ENCODE measurements at regions not wholly inside any gene's neighbourhood (a gene's known extent, or its start where the extent isn't known, plus 50 kb on each side); places are given as distances from the start of the nearest gene placed in this dataset.

GRCh38 chr3:193942516-193943055 lies 193.4 kb upstream of the HES1 start:
- Histone ChIP-seq H3K27me3 (ENCODE audit: insufficient read depth, low read length, poor library complexity, severe bottlenecking) (no peaks in the 10 kb centered on the region), H3K4me3 (ENCODE audit: low read length) (no peak overlapping the region), H3K27ac (ENCODE audit: low read depth, low read length) (peak overlapping the region; percentile 57), H3K36me3 (ENCODE audit: insufficient read depth, low read length) (no peaks in the 10 kb centered on the region), H3K9me3 (ENCODE audit: low read length) (no peaks in the 10 kb centered on the region), H3K4me1 (ENCODE audit: insufficient read depth, low read length) (no peaks in the 10 kb centered on the region)
- no peaks in the 10 kb centered on the region for H3K9me3 Mint-ChIP-seq
- no peaks in the 10 kb centered on the region for H3K36me3 Mint-ChIP-seq
- peaks cover 0 to 2% of the 10 kb centered on the region in 2 donors for H3K27me3 Mint-ChIP-seq
- no peak overlapping the region for H3K27ac Mint-ChIP-seq
- H3K4me3 Mint-ChIP-seq: no peak overlapping the region
- H3K4me1 Mint-ChIP-seq: no peaks in the 10 kb centered on the region
- ChIA-PET POLR2A (no interaction called here), CTCF (no interaction called here)
- DNase-seq: no peak

GRCh38 chr3:193943200-193943599 lies 192.7 kb upstream of the HES1 start:
- Histone ChIP-seq H3K27ac (ENCODE audit: low read depth, low read length) (peak overlapping the region; percentile 57), H3K4me1 (ENCODE audit: insufficient read depth, low read length) (no peaks in the 10 kb centered on the region), H3K9me3 (ENCODE audit: low read length) (no peaks in the 10 kb centered on the region), H3K27me3 (ENCODE audit: insufficient read depth, low read length, poor library complexity, severe bottlenecking) (no peaks in the 10 kb centered on the region), H3K4me3 (ENCODE audit: low read length) (no peak overlapping the region), H3K36me3 (ENCODE audit: insufficient read depth, low read length) (no peaks in the 10 kb centered on the region)
- H3K4me1 Mint-ChIP-seq: no peaks in the 10 kb centered on the region
- no peaks in the 10 kb centered on the region for H3K36me3 Mint-ChIP-seq
- H3K9me3 Mint-ChIP-seq: no peaks in the 10 kb centered on the region
- ChIA-PET POLR2A (no interaction called here), CTCF (no interaction called here)
- no peak overlapping the region for H3K4me3 Mint-ChIP-seq
- H3K27me3 Mint-ChIP-seq: peaks cover 0 to 2% of the 10 kb centered on the region in 2 donors
- no peak for DNase-seq
- H3K27ac Mint-ChIP-seq: no peak overlapping the region

- no peaks in the 10 kb centered on the region for H3K9me3 ChIP-seq (ENCODE audit: low read length)
- no peaks in the 10 kb centered on the region for H3K27me3 ChIP-seq (ENCODE audit: insufficient read depth, low read length, poor library complexity, severe bottlenecking)
- Mint-ChIP-seq H3K4me1 (no peaks in the 10 kb centered on the region), H3K9me3 (no peaks in the 10 kb centered on the region), H3K27ac (no peak overlapping the region), H3K36me3 (no peaks in the 10 kb centered on the region), H3K27me3 (peaks cover 3 to 7% of the 10 kb centered on the region in 2 donors), H3K4me3 (no peak overlapping the region)
- no peaks in the 10 kb centered on the region for H3K36me3 ChIP-seq (ENCODE audit: insufficient read depth, low read length)
- DNase-seq: no peak
- no peak overlapping the region for H3K27ac ChIP-seq (ENCODE audit: low read depth, low read length)
- no peak overlapping the region for H3K4me3 ChIP-seq (ENCODE audit: low read length)
- CTCF ChIA-PET: no interaction called here
- no peaks in the 10 kb centered on the region for H3K4me1 ChIP-seq (ENCODE audit: insufficient read depth, low read length)
- POLR2A ChIA-PET: no interaction called here
Observed at GRCh38 chr3:193943851-193944517, 192.0 kb upstream of the HES1 start.

GRCh38 chr3:193944518-193944884 lies 191.4 kb upstream of the HES1 start:
- CTCF ChIA-PET: no interaction called here

GRCh38 chr3:193945143-193945542 lies 190.8 kb upstream of the HES1 start:
- no peak overlapping the region for H3K4me3 ChIP-seq (ENCODE audit: low read length)
- H3K27me3 ChIP-seq (ENCODE audit: insufficient read depth, low read length, poor library complexity, severe bottlenecking): no peaks in the 10 kb centered on the region
- H3K27ac ChIP-seq (ENCODE audit: low read depth, low read length): no peak overlapping the region
- CTCF ChIA-PET: no interaction called here
- no peaks in the 10 kb centered on the region for H3K36me3 ChIP-seq (ENCODE audit: insufficient read depth, low read length)
- Mint-ChIP-seq H3K4me3 (no peak overlapping the region), H3K4me1 (no peaks in the 10 kb centered on the region), H3K9me3 (no peaks in the 10 kb centered on the region), H3K27ac (no peak overlapping the region), H3K36me3 (no peaks in the 10 kb centered on the region), H3K27me3 (peaks cover 3 to 7% of the 10 kb centered on the region in 2 donors)
- H3K9me3 ChIP-seq (ENCODE audit: low read length): no peaks in the 10 kb centered on the region
- DNase-seq: no peak
- H3K4me1 ChIP-seq (ENCODE audit: insufficient read depth, low read length): no peaks in the 10 kb centered on the region
- POLR2A ChIA-PET: no interaction called here

More at GRCh38 chr3:193944518-193944884, 191.4 kb upstream of the HES1 start:
- Mint-ChIP-seq H3K9me3 (no peaks in the 10 kb centered on the region), H3K36me3 (no peaks in the 10 kb centered on the region), H3K27ac (no peak overlapping the region), H3K4me3 (no peak overlapping the region), H3K4me1 (no peaks in the 10 kb centered on the region), H3K27me3 (peaks cover 3 to 7% of the 10 kb centered on the region in 2 donors)
- Histone ChIP-seq H3K4me3 (ENCODE audit: low read length) (no peak overlapping the region), H3K36me3 (ENCODE audit: insufficient read depth, low read length) (no peaks in the 10 kb centered on the region), H3K4me1 (ENCODE audit: insufficient read depth, low read length) (no peaks in the 10 kb centered on the region), H3K27me3 (ENCODE audit: insufficient read depth, low read length, poor library complexity, severe bottlenecking) (no peaks in the 10 kb centered on the region), H3K9me3 (ENCODE audit: low read length) (no peaks in the 10 kb centered on the region), H3K27ac (ENCODE audit: low read depth, low read length) (no peak overlapping the region)
- DNase-seq: no peak
- POLR2A ChIA-PET: no interaction called here

- no peaks in the 10 kb centered on the region for H3K4me1 ChIP-seq (ENCODE audit: insufficient read depth, low read length)
- no peak overlapping the region for H3K27ac Mint-ChIP-seq
- H3K4me1 Mint-ChIP-seq: no peaks in the 10 kb centered on the region
- H3K4me3 Mint-ChIP-seq: no peak overlapping the region
- H3K27ac ChIP-seq (ENCODE audit: low read depth, low read length): no peak overlapping the region
- no peaks in the 10 kb centered on the region for H3K9me3 Mint-ChIP-seq
- no peaks in the 10 kb centered on the region for H3K36me3 Mint-ChIP-seq
- no peaks in the 10 kb centered on the region for H3K9me3 ChIP-seq (ENCODE audit: low read length)
- no peaks in the 10 kb centered on the region for H3K27me3 ChIP-seq (ENCODE audit: insufficient read depth, low read length, poor library complexity, severe bottlenecking)
- CTCF ChIA-PET: no interaction called here
- POLR2A ChIA-PET: no interaction called here
- DNase-seq: no peak
- peaks cover 12 to 13% of the 10 kb centered on the region in 2 donors for H3K27me3 Mint-ChIP-seq
- no peak overlapping the region for H3K4me3 ChIP-seq (ENCODE audit: low read length)
- no peaks in the 10 kb centered on the region for H3K36me3 ChIP-seq (ENCODE audit: insufficient read depth, low read length)
Observed at GRCh38 chr3:193946945-193947344, 189.0 kb upstream of the HES1 start.

GRCh38 chr3:193947596-193947995 lies 188.4 kb upstream of the HES1 start:
- Histone ChIP-seq H3K27ac (ENCODE audit: low read depth, low read length) (no peak overlapping the region), H3K9me3 (ENCODE audit: low read length) (no peaks in the 10 kb centered on the region), H3K4me1 (ENCODE audit: insufficient read depth, low read length) (no peaks in the 10 kb centered on the region), H3K27me3 (ENCODE audit: insufficient read depth, low read length, poor library complexity, severe bottlenecking) (no peaks in the 10 kb centered on the region), H3K36me3 (ENCODE audit: insufficient read depth, low read length) (no peaks in the 10 kb centered on the region), H3K4me3 (ENCODE audit: low read length) (no peak overlapping the region)
- Mint-ChIP-seq H3K27me3 (peaks cover 12 to 13% of the 10 kb centered on the region in 2 donors), H3K36me3 (no peaks in the 10 kb centered on the region), H3K4me3 (no peak overlapping the region), H3K9me3 (no peaks in the 10 kb centered on the region), H3K27ac (no peak overlapping the region), H3K4me1 (no peaks in the 10 kb centered on the region)
- DNase-seq: no peak
- CTCF ChIA-PET: interaction anchor here (0.6 kb wide), 1 partner anchor 396 kb away, joined by 3 read pairs; no protein-coding TSS in a partner anchor
- POLR2A ChIA-PET: no interaction called here

- Mint-ChIP-seq H3K4me1 (no peaks in the 10 kb centered on the region), H3K36me3 (no peaks in the 10 kb centered on the region), H3K27ac (peak overlapping the region in 1 of 8 donors; percentile 37), H3K27me3 (peaks cover 12 to 13% of the 10 kb centered on the region in 2 donors), H3K4me3 (no peak overlapping the region), H3K9me3 (peaks cover 0 to under 1% (median 0%) of the 10 kb centered on the region in 5 donors)
- Histone ChIP-seq H3K9me3 (ENCODE audit: low read length) (no peaks in the 10 kb centered on the region), H3K4me3 (ENCODE audit: low read length) (no peak overlapping the region), H3K27ac (ENCODE audit: low read depth, low read length) (no peak overlapping the region), H3K36me3 (ENCODE audit: insufficient read depth, low read length) (no peaks in the 10 kb centered on the region), H3K27me3 (ENCODE audit: insufficient read depth, low read length, poor library complexity, severe bottlenecking) (no peaks in the 10 kb centered on the region), H3K4me1 (ENCODE audit: insufficient read depth, low read length) (no peaks in the 10 kb centered on the region)
- CTCF ChIA-PET: interaction anchor here (1.3 kb wide), 1 partner anchor 12 kb away, joined by 3 read pairs; no protein-coding TSS in a partner anchor
- DNase-seq: no peak
- POLR2A ChIA-PET: no interaction called here
Observed at GRCh38 chr3:193948459-193948858, 187.5 kb upstream of the HES1 start.

Data from CD8-positive, alpha-beta memory T cell (primary cell).